ENCODE measurements at regions not wholly inside any gene's neighbourhood (a gene's known extent, or its start where the extent isn't known, plus 50 kb on each side); places are given as distances from the start of the nearest gene placed in this dataset.

GRCh38 chr10:2858452-2858851, 208.9 kb upstream of the PFKP start:
- Histone ChIP-seq H3K27me3 (ENCODE audit: control insufficient read depth, insufficient read depth, low read length) (no peaks in the 10 kb centered on the region; the same call in 1 of the 2 replicates), H3K4me3 (ENCODE audit: low read depth, low read length) (no peak overlapping the region), H3K4me1 (ENCODE audit: control insufficient read depth, insufficient read depth, low read length) (no peaks in the 10 kb centered on the region), H3K9ac (ENCODE audit: low read length) (no peak overlapping the region), H3K9me3 (ENCODE audit: control insufficient read depth, insufficient read depth, low read depth, low read length) (peaks cover 17% of the 10 kb centered on the region), H3K27ac (ENCODE audit: low read depth, low read length) (no peak overlapping the region), H3K36me3 (ENCODE audit: control insufficient read depth, insufficient read depth, low read length) (no peaks in the 10 kb centered on the region)

- H3K4me3 ChIP-seq (ENCODE audit: low read depth, low read length), result no peak overlapping the region
These were observed 210.8 kb upstream of the PFKP start for GRCh38 chr10:2856598-2856997.

GRCh38 chr10:2852574-2853323, 214.6 kb upstream of the PFKP start:
- Histone ChIP-seq H3K4me3 (ENCODE audit: low read depth, low read length) (no peak overlapping the region), H3K36me3 (ENCODE audit: control insufficient read depth, insufficient read depth, low read length) (no peaks in the 10 kb centered on the region), H3K9me3 (ENCODE audit: control insufficient read depth, insufficient read depth, low read depth, low read length) (no peaks in the 10 kb centered on the region), H3K9ac (ENCODE audit: low read length) (no peak overlapping the region), H3K4me1 (ENCODE audit: control insufficient read depth, insufficient read depth, low read length) (no peaks in the 10 kb centered on the region), H3K27me3 (ENCODE audit: control insufficient read depth, insufficient read depth, low read length) (no peaks in the 10 kb centered on the region; the same call in 1 of the 2 replicates), H3K27ac (ENCODE audit: low read depth, low read length) (no peak overlapping the region)

More at GRCh38 chr10:2856598-2856997, 210.8 kb upstream of the PFKP start:
- peaks cover 17% of the 10 kb centered on the region for H3K9me3 ChIP-seq (ENCODE audit: control insufficient read depth, insufficient read depth, low read depth, low read length)
- H3K4me1 ChIP-seq (ENCODE audit: control insufficient read depth, insufficient read depth, low read length), result no peaks in the 10 kb centered on the region
- no peaks in the 10 kb centered on the region; the same call in 1 of the 2 replicates for H3K27me3 ChIP-seq (ENCODE audit: control insufficient read depth, insufficient read depth, low read length)
- H3K27ac ChIP-seq (ENCODE audit: low read depth, low read length), result no peak overlapping the region
- H3K9ac ChIP-seq (ENCODE audit: low read length), result no peak overlapping the region
- no peaks in the 10 kb centered on the region for H3K36me3 ChIP-seq (ENCODE audit: control insufficient read depth, insufficient read depth, low read length)

GRCh38 chr10:2851566-2851965, 215.8 kb upstream of the PFKP start:
- Histone ChIP-seq H3K4me3 (ENCODE audit: low read depth, low read length) (no peak overlapping the region), H3K36me3 (ENCODE audit: control insufficient read depth, insufficient read depth, low read length) (no peaks in the 10 kb centered on the region), H3K9me3 (ENCODE audit: control insufficient read depth, insufficient read depth, low read depth, low read length) (no peaks in the 10 kb centered on the region), H3K4me1 (ENCODE audit: control insufficient read depth, insufficient read depth, low read length) (no peaks in the 10 kb centered on the region), H3K27ac (ENCODE audit: low read depth, low read length) (no peak overlapping the region), H3K27me3 (ENCODE audit: control insufficient read depth, insufficient read depth, low read length) (no peaks in the 10 kb centered on the region; the same call in 1 of the 2 replicates), H3K9ac (ENCODE audit: low read length) (no peak overlapping the region)

GRCh38 chr10:2850202-2850601, 217.1 kb upstream of the PFKP start:
- Histone ChIP-seq H3K9me3 (ENCODE audit: control insufficient read depth, insufficient read depth, low read depth, low read length) (no peaks in the 10 kb centered on the region), H3K27me3 (ENCODE audit: control insufficient read depth, insufficient read depth, low read length) (no peaks in the 10 kb centered on the region), H3K9ac (ENCODE audit: low read length) (no peak overlapping the region), H3K4me1 (ENCODE audit: control insufficient read depth, insufficient read depth, low read length) (no peaks in the 10 kb centered on the region), H3K4me3 (ENCODE audit: low read depth, low read length) (no peak overlapping the region), H3K27ac (ENCODE audit: low read depth, low read length) (no peak overlapping the region), H3K36me3 (ENCODE audit: control insufficient read depth, insufficient read depth, low read length) (no peaks in the 10 kb centered on the region)

GRCh38 chr10:2844925-2845324, 222.4 kb upstream of the PFKP start:
- H3K9me3 ChIP-seq (ENCODE audit: control insufficient read depth, insufficient read depth, low read depth, low read length), result no peaks in the 10 kb centered on the region
- H3K27ac ChIP-seq (ENCODE audit: low read depth, low read length), result no peak overlapping the region
- no peak overlapping the region for H3K9ac ChIP-seq (ENCODE audit: low read length)

GRCh38 chr10:2839081-2839725, 228.1 kb upstream of the PFKP start:
- Histone ChIP-seq H3K36me3 (ENCODE audit: control insufficient read depth, insufficient read depth, low read length) (no peaks in the 10 kb centered on the region), H3K4me1 (ENCODE audit: control insufficient read depth, insufficient read depth, low read length) (no peaks in the 10 kb centered on the region), H3K9ac (ENCODE audit: low read length) (no peak overlapping the region), H3K27ac (ENCODE audit: low read depth, low read length) (no peak overlapping the region), H3K27me3 (ENCODE audit: control insufficient read depth, insufficient read depth, low read length) (peaks cover 14% of the 10 kb centered on the region), H3K9me3 (ENCODE audit: control insufficient read depth, insufficient read depth, low read depth, low read length) (no peaks in the 10 kb centered on the region), H3K4me3 (ENCODE audit: low read depth, low read length) (no peak overlapping the region)

More at GRCh38 chr10:2844925-2845324, 222.4 kb upstream of the PFKP start:
- Histone ChIP-seq H3K36me3 (ENCODE audit: control insufficient read depth, insufficient read depth, low read length) (no peaks in the 10 kb centered on the region), H3K4me1 (ENCODE audit: control insufficient read depth, insufficient read depth, low read length) (no peaks in the 10 kb centered on the region), H3K4me3 (ENCODE audit: low read depth, low read length) (no peak overlapping the region), H3K27me3 (ENCODE audit: control insufficient read depth, insufficient read depth, low read length) (peaks cover 6% of the 10 kb centered on the region)

- H3K27me3 ChIP-seq (ENCODE audit: control insufficient read depth, insufficient read depth, low read length), result peaks cover 14% of the 10 kb centered on the region
- H3K36me3 ChIP-seq (ENCODE audit: control insufficient read depth, insufficient read depth, low read length), result no peaks in the 10 kb centered on the region
- H3K9ac ChIP-seq (ENCODE audit: low read length), result no peak overlapping the region
- no peaks in the 10 kb centered on the region for H3K9me3 ChIP-seq (ENCODE audit: control insufficient read depth, insufficient read depth, low read depth, low read length)
- no peak overlapping the region for H3K27ac ChIP-seq (ENCODE audit: low read depth, low read length)
- no peak overlapping the region for H3K4me3 ChIP-seq (ENCODE audit: low read depth, low read length)
- H3K4me1 ChIP-seq (ENCODE audit: control insufficient read depth, insufficient read depth, low read length), result no peaks in the 10 kb centered on the region
These were observed 229.7 kb upstream of the PFKP start for GRCh38 chr10:2837674-2838073.

- Histone ChIP-seq H3K36me3 (ENCODE audit: control insufficient read depth, insufficient read depth, low read length) (no peaks in the 10 kb centered on the region), H3K9me3 (ENCODE audit: control insufficient read depth, insufficient read depth, low read depth, low read length) (no peaks in the 10 kb centered on the region), H3K4me1 (ENCODE audit: control insufficient read depth, insufficient read depth, low read length) (no peaks in the 10 kb centered on the region), H3K9ac (ENCODE audit: low read length) (no peak overlapping the region), H3K27ac (ENCODE audit: low read depth, low read length) (no peak overlapping the region), H3K27me3 (ENCODE audit: control insufficient read depth, insufficient read depth, low read length) (peaks cover 14% of the 10 kb centered on the region), H3K4me3 (ENCODE audit: low read depth, low read length) (no peak overlapping the region)
These were observed 230.3 kb upstream of the PFKP start for GRCh38 chr10:2836921-2837662.

GRCh38 chr10:2834214-2834613, 233.1 kb upstream of the PFKP start:
- H3K4me3 ChIP-seq (ENCODE audit: low read depth, low read length), result no peak overlapping the region
- H3K27ac ChIP-seq (ENCODE audit: low read depth, low read length), result no peak overlapping the region
- H3K9ac ChIP-seq (ENCODE audit: low read length), result no peak overlapping the region
- H3K4me1 ChIP-seq (ENCODE audit: control insufficient read depth, insufficient read depth, low read length), result no peaks in the 10 kb centered on the region
- H3K36me3 ChIP-seq (ENCODE audit: control insufficient read depth, insufficient read depth, low read length), result no peaks in the 10 kb centered on the region
- H3K9me3 ChIP-seq (ENCODE audit: control insufficient read depth, insufficient read depth, low read depth, low read length), result no peaks in the 10 kb centered on the region
- peaks cover under 1% of the 10 kb centered on the region for H3K27me3 ChIP-seq (ENCODE audit: control insufficient read depth, insufficient read depth, low read length)

- no peaks in the 10 kb centered on the region for H3K9me3 ChIP-seq (ENCODE audit: control insufficient read depth, insufficient read depth, low read depth, low read length)
- H3K4me3 ChIP-seq (ENCODE audit: low read depth, low read length), result no peak overlapping the region
- H3K36me3 ChIP-seq (ENCODE audit: control insufficient read depth, insufficient read depth, low read length), result no peaks in the 10 kb centered on the region
- no peak overlapping the region for H3K27ac ChIP-seq (ENCODE audit: low read depth, low read length)
- H3K27me3 ChIP-seq (ENCODE audit: control insufficient read depth, insufficient read depth, low read length), result no peaks in the 10 kb centered on the region
- no peaks in the 10 kb centered on the region for H3K4me1 ChIP-seq (ENCODE audit: control insufficient read depth, insufficient read depth, low read length)
- no peak overlapping the region for H3K9ac ChIP-seq (ENCODE audit: low read length)
These were observed 235.8 kb upstream of the PFKP start for GRCh38 chr10:2831509-2831908.

Data from HUES6 (cell line).